Stomach (tissue), 8 donors: ENCODE measurements at regions not wholly inside any gene's neighbourhood (a gene's known extent, or its start where the extent isn't known, plus 50 kb on each side); places are given as distances from the start of the nearest gene placed in this dataset.

Experiments
- DNase-seq, 2 donors: peaks; one replicate each; pipeline versions ENCODE4 v3.0.0 to v3.0.0-alpha.2; 2013 to 2019
- H3K27ac ChIP-seq, 5 donors: fragments of 200-600 bp in 4 of 5; sonication (generic) in 4 of 5; one replicate each; pipeline ENCODE4 v1.5.1; 2013 to 2019; ENCODE audit warnings: mild to moderate bottlenecking in 1 of 5, moderate library complexity in 1 of 5
- H3K27me3 ChIP-seq, 3 donors: fragments of 200-600 bp; sonication (generic); one replicate each; pipeline ENCODE4 v1.5.1; 2017 to 2019; ENCODE audit warnings: mixed run types in 1 of 3
- H3K36me3 ChIP-seq, 4 donors: fragments of 200-600 bp; sonication (generic); 1 replicate in 3 of 4; 2 replicates in 1 of 4; pipeline ENCODE4 v1.5.1; 2016 to 2019
- H3K4me1 ChIP-seq, 4 donors: fragments of 200-600 bp; sonication (generic); one replicate each; pipeline ENCODE4 v1.5.1; 2016 to 2019
- H3K4me3 ChIP-seq, 4 donors: fragments of 200-600 bp; sonication (generic) in 3 of 4; one replicate each; pipeline ENCODE4 v1.5.1; 2016 to 2019; ENCODE audit warnings: mild to moderate bottlenecking in 1 of 4
- H3K9me3 ChIP-seq, 4 donors: fragments of 200-600 bp; sonication (generic); one replicate each; pipeline ENCODE4 v1.5.1; 2016 to 2019
- CTCF ChIP-seq, 7 experiments: fragments of 450-650 bp in 4 of 7; fragments of 200-600 bp in 3 of 7; sonication (generic) in 3 of 7; IDR thresholded peaks; one replicate each; pipeline ENCODE4 v1.5.1; 2016 to 2019; ENCODE audit warnings: antibody characterized with exemption in 7 of 7, control low read depth in 2 of 7, mild to moderate bottlenecking in 1 of 7
- EP300 ChIP-seq: sonication (generic); formaldehyde crosslinking; IDR thresholded peaks from one replicate; pipeline ENCODE4 v1.6.1; 2017; ENCODE audit warnings: antibody characterized with exemption
- POLR2A ChIP-seq, 4 donors: fragments of 450-650 bp; IDR thresholded peaks; one replicate each; pipeline ENCODE4 v1.6.1; 2016; ENCODE audit warnings: antibody characterized with exemption in 4 of 4, control low read depth in 2 of 4, mild to moderate bottlenecking in 1 of 4, moderate library complexity in 1 of 4
- POLR2AphosphoS5 ChIP-seq, 3 donors: sonication (generic); formaldehyde crosslinking; IDR thresholded peaks; one replicate each; pipeline ENCODE4 v1.6.1; 2016; ENCODE audit warnings: antibody characterized with exemption in 3 of 3
- WGBS, 5 donors: extraction: QIAGEN DNeasy Blood & Tissue Kit in 3 of 5; methylation state at CpG; one replicate each; pipeline versions ENCODE4 v1.1.5 to v1.1.7; 2013 to 2018; 5-methylcytosine and 5-hydroxymethylcytosine counted together
- intact Hi-C: fragments of 100-400 bp; cut with DNase I; formaldehyde crosslinking; loops from one replicate; pipeline ENCODE4 v1.15.1; 2023; ENCODE audit warnings: low total_unique reads
- donor health status: healthy with polysubstance abuse.
- donor health status: Bipolar disorder and iron deficiency.
- donor health status: healthy.

- intact Hi-C loops, result no loop called here
- WGBS, 5 donors, result 30 to 69% (median 42%) methylated on average over 10 to 11 of the region's 11 CpGs
- no peaks in the 10 kb centered on the region for H3K36me3 ChIP-seq
- TF ChIP-seq CTCF (IDR thresholded peaks at IDR 0.05) (no peak), POLR2A (IDR thresholded peaks at IDR 0.05) (no peak), POLR2AphosphoS5 (IDR thresholded peaks at IDR 0.05) (no peak), EP300 (no peak)
- peak in 1 of 2 donors; percentile 38 for DNase-seq
- H3K27me3 ChIP-seq, result no peaks in the 10 kb centered on the region
- H3K9me3 ChIP-seq, result no peaks in the 10 kb centered on the region
- no peaks in the 10 kb centered on the region for H3K4me1 ChIP-seq
- no peak overlapping the region for H3K27ac ChIP-seq
- H3K4me3 ChIP-seq, result no peak overlapping the region
Measured at GRCh38 chr13:34011552-34012085, 193.7 kb downstream of the RFC3 start.

- DNase-seq, result no peak
- WGBS, 5 donors, result 40 to 63% (median 54%) methylated on average over 2 of the region's 2 CpGs
Measured at GRCh38 chr13:34012382-34012781, 194.4 kb downstream of the RFC3 start.

GRCh38 chr13:34013061-34013460, 195.1 kb downstream of the RFC3 start:
- TF ChIP-seq EP300, result no peak
- no peak for TF ChIP-seq CTCF (IDR thresholded peaks at IDR 0.05)
- TF ChIP-seq POLR2A (IDR thresholded peaks at IDR 0.05), result no peak
- TF ChIP-seq POLR2AphosphoS5 (IDR thresholded peaks at IDR 0.05), result no peak
- Histone ChIP-seq H3K9me3 (no peaks in the 10 kb centered on the region), H3K4me3 (no peak overlapping the region), H3K27ac (no peak overlapping the region), H3K36me3 (no peaks in the 10 kb centered on the region), H3K4me1 (no peaks in the 10 kb centered on the region), H3K27me3 (no peaks in the 10 kb centered on the region)
- no peak for DNase-seq
- intact Hi-C loops, result no loop called here
- WGBS, 5 donors, result 82 to 91% (median 88%) methylated on average over 6 of the region's 6 CpGs

More at GRCh38 chr13:34012382-34012781, 194.4 kb downstream of the RFC3 start:
- intact Hi-C loops, result no loop called here
- no peak overlapping the region for H3K4me3 ChIP-seq
- H3K27me3 ChIP-seq, result no peaks in the 10 kb centered on the region
- H3K4me1 ChIP-seq, result no peaks in the 10 kb centered on the region
- no peaks in the 10 kb centered on the region for H3K36me3 ChIP-seq
- H3K27ac ChIP-seq, result no peak overlapping the region
- TF ChIP-seq POLR2A (IDR thresholded peaks at IDR 0.05), result no peak
- no peak for TF ChIP-seq CTCF (IDR thresholded peaks at IDR 0.05)
- no peak for TF ChIP-seq EP300
- TF ChIP-seq POLR2AphosphoS5 (IDR thresholded peaks at IDR 0.05), result no peak
- no peaks in the 10 kb centered on the region for H3K9me3 ChIP-seq

GRCh38 chr13:34017231-34017630, 199.3 kb downstream of the RFC3 start:
- 46 to 67% (median 60%) methylated on average over 4 of the region's 4 CpGs for WGBS, 5 donors
- intact Hi-C loops, result no loop called here
- H3K4me3 ChIP-seq, result no peak overlapping the region

More at GRCh38 chr13:34017231-34017630, 199.3 kb downstream of the RFC3 start:
- H3K4me1 ChIP-seq, result no peaks in the 10 kb centered on the region
- no peak overlapping the region for H3K27ac ChIP-seq
- no peaks in the 10 kb centered on the region for H3K27me3 ChIP-seq
- H3K36me3 ChIP-seq, result no peaks in the 10 kb centered on the region
- no peak for DNase-seq
- peaks cover 0 to 16% (median 11%) of the 10 kb centered on the region in 4 donors for H3K9me3 ChIP-seq
- TF ChIP-seq POLR2A (IDR thresholded peaks at IDR 0.05), result no peak
- no peak for TF ChIP-seq POLR2AphosphoS5 (IDR thresholded peaks at IDR 0.05)
- no peak for TF ChIP-seq CTCF (IDR thresholded peaks at IDR 0.05)
- no peak for TF ChIP-seq EP300
